ENCODE measurements at regions not wholly inside any gene's neighbourhood (a gene's known extent, or its start where the extent isn't known, plus 50 kb on each side); places are given as distances from the start of the nearest gene placed in this dataset.

- no peak for ATAC-seq
- no TSS peak for BruUV-seq (replicated peaks)
- H3K4me2 ChIP-seq (ENCODE audit: control insufficient read depth, insufficient read depth), result no peak overlapping the region
- no peak overlapping the region for H3K27ac ChIP-seq (ENCODE audit: control insufficient read depth, insufficient read depth)
- ChIA-PET POLR2A (no interaction called here), RAD21 (ENCODE audit: unreplicated experiment) (no interaction called here), CTCF (no interaction called here), SMC1A (ENCODE audit: uncharacterized antibody, unreplicated experiment) (interaction anchor here (1.1 kb wide), 1 partner anchor 9 kb away, joined by 3 read pairs; no protein-coding TSS in a partner anchor)
- H3K9me3 ChIP-seq (replicated peaks; ENCODE audit: control insufficient read depth, insufficient read depth, low read length), result no peaks in the 10 kb centered on the region
- H3K79me2 ChIP-seq (ENCODE audit: control insufficient read depth, insufficient read depth, low read length), result no peaks in the 10 kb centered on the region
- no peak overlapping the region for H3K4me3 ChIP-seq
- intact Hi-C loops (cut with micrococcal nuclease; ENCODE audit: unreplicated experiment), result loop anchor here (10.0 kb wide), 1 partner anchor 1139 kb away; no protein-coding TSS in a partner anchor
- no peak for DNase-seq (ENCODE audit: low read depth, low spot score)
- in situ Hi-C loops (cut with MboI), result no loop called here
- no peaks in the 10 kb centered on the region for H4K20me1 ChIP-seq (ENCODE audit: control insufficient read depth, insufficient read depth)
- H3K27me3 ChIP-seq (replicated peaks in 1 of 2; ENCODE audit: control insufficient read depth in 2 of 2, insufficient read depth in 2 of 2, low read length in 1 of 2), result no peaks in the 10 kb centered on the region
- no peaks in the 10 kb centered on the region for H3K4me1 ChIP-seq (ENCODE audit: control insufficient read depth, insufficient read depth, low read length)
- WGBS (ENCODE audit: insufficient coverage, insufficient replicate concordance, low lambda C conversion rate, missing lambda C conversion rate), result 28% methylated on average over 2 of the region's 2 CpGs
- no peak overlapping the region for H2AFZ ChIP-seq (ENCODE audit: control insufficient read depth, low read depth, low read length)
- FAIRE-seq, result no peak
- H3K36me3 ChIP-seq (ENCODE audit: control insufficient read depth in 2 of 2, insufficient read depth in 2 of 2, low read length in 1 of 2), result no peaks in the 10 kb centered on the region
- TF ChIP-seq ZNF687 (IDR thresholded peaks at IDR 0.05), result no peak
- no peak for TF ChIP-seq IKZF2 (IDR thresholded peaks at IDR 0.05)
- no peak for TF ChIP-seq RELA (IDR thresholded peaks at IDR 0.05; ENCODE audit: borderline replicate concordance, partially characterized antibody)
- no peak for TF ChIP-seq ZNF207 (IDR thresholded peaks at IDR 0.05; ENCODE audit: borderline replicate concordance)
- TF ChIP-seq ELK1 (IDR thresholded peaks at IDR 0.05; ENCODE audit: low read depth, low read length), result no peak
- TF ChIP-seq RB1 (IDR thresholded peaks at IDR 0.05; ENCODE audit: borderline replicate concordance), result no peak
- TF ChIP-seq HDAC6 (IDR thresholded peaks at IDR 0.05; ENCODE audit: unreplicated experiment), result no peak
- TF ChIP-seq RFX5 (IDR thresholded peaks at IDR 0.05; ENCODE audit: low read depth, low read length), result no peak
- no peak for TF ChIP-seq PAX8 (IDR thresholded peaks at IDR 0.05)
- no peak for TF ChIP-seq SPI1 (IDR thresholded peaks at IDR 0.05; ENCODE audit: borderline replicate concordance, insufficient read depth, low read depth, low read length)
- TF ChIP-seq MYC (IDR thresholded peaks at IDR 0.05; ENCODE audit: insufficient read depth, insufficient read length, insufficient replicate concordance, low read length, severe bottlenecking), result no peak
- no peak overlapping the region for H3K9ac ChIP-seq (ENCODE audit: control insufficient read depth, insufficient read depth, low read length)
Observed at GRCh38 chr10:36773652-36774051, 351.7 kb upstream of the ANKRD30A start.
